Natural killer cell treated with Interleukin-12 subunit alpha and Interleukin-12 subunit beta and Interleukin-15 and Interleukin-18, amount 100 ng/mL, for 72 hours (primary cell): ENCODE measurements at regions not wholly inside any gene's neighbourhood (a gene's known extent, or its start where the extent isn't known, plus 50 kb on each side); places are given as distances from the start of the nearest gene placed in this dataset.

Source experiments
- ATAC-seq, 2 donors: fragments of 150-1000 bp; cut with Tn5 transposase in 1 of 2; sonication (Bioruptor Pico), chemical (Tn5 transposase) in 1 of 2; 2 replicates each; pipeline ENCODE4 v1.10.0; 2021
- DNase-seq: peaks from one replicate; pipeline ENCODE4 v3.0.0; 2022; ENCODE audit warnings: low spot score
- H3K27ac Mint-ChIP-seq, 2 donors: 1 replicate in 1 of 2; 2 replicates in 1 of 2; pipeline ENCODE4 v1.8.0; 2022; ENCODE audit warnings: mixed read lengths in 2 of 2, mild to moderate bottlenecking in 1 of 2, moderate library complexity in 1 of 2
- H3K27me3 Mint-ChIP-seq, 2 donors: 1 replicate in 1 of 2; 2 replicates in 1 of 2; pipeline ENCODE4 v1.8.0; 2022; ENCODE audit warnings: mixed read lengths in 2 of 2
- H3K36me3 Mint-ChIP-seq: one replicate; pipeline ENCODE4 v1.8.0; 2022; ENCODE audit warnings: mixed read lengths
- H3K4me1 Mint-ChIP-seq, 2 donors: 1 replicate in 1 of 2; 2 replicates in 1 of 2; pipeline ENCODE4 v1.8.0; 2022; ENCODE audit warnings: low read depth in 2 of 2, mixed read lengths in 2 of 2, mild to moderate bottlenecking in 1 of 2
- H3K4me3 Mint-ChIP-seq: one replicate; pipeline ENCODE4 v1.8.0; 2022; ENCODE audit warnings: mixed read lengths
- H3K9me3 Mint-ChIP-seq: 2 replicates; pipeline ENCODE4 v1.8.0; 2022; ENCODE audit warnings: mixed read lengths

DNA sequence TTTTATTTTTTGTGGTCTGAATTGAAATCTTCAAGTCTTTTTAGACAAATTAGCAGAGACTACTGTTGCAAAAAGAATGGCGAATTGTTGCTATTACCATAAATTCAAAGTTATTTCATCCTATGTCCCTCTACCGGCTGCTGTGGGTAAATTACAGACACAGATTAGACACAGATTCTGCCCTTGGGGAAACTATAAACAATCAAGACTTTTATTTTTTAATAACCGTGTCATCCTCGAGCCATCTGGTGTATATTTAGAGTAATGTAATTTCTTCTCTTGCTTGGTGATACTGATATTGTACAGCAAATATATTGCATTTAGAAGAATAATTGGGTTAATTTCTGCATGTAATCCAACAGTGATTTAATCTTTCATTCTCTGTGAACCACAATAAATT, 228.0 kb upstream of the ADAMTSL1 start:
- ATAC-seq (no peak), DNase-seq (no peak)
- H3K27me3 Mint-ChIP-seq: peaks cover 6 to 30% of the 10 kb centered on the region in 2 donors
- peaks cover 7% of the 10 kb centered on the region for H3K36me3 Mint-ChIP-seq
- H3K4me1 Mint-ChIP-seq: peaks cover 0 to 5% of the 10 kb centered on the region in 2 donors
- no peak overlapping the region for H3K4me3 Mint-ChIP-seq
- no peak overlapping the region for H3K27ac Mint-ChIP-seq
- peaks cover 15% of the 10 kb centered on the region for H3K9me3 Mint-ChIP-seq

- DNase-seq (no peak), ATAC-seq (no peak)
- H3K4me3 Mint-ChIP-seq: no peak overlapping the region
- no peaks in the 10 kb centered on the region for H3K4me1 Mint-ChIP-seq
- peaks cover 0 to 5% of the 10 kb centered on the region in 2 donors for H3K27me3 Mint-ChIP-seq
- H3K36me3 Mint-ChIP-seq: no peaks in the 10 kb centered on the region
- no peaks in the 10 kb centered on the region for H3K9me3 Mint-ChIP-seq
- H3K27ac Mint-ChIP-seq: no peak overlapping the region
These were observed 223.9 kb upstream of the ADAMTSL1 start for GRCh38 chr9:18250053-18250452.

DNA sequence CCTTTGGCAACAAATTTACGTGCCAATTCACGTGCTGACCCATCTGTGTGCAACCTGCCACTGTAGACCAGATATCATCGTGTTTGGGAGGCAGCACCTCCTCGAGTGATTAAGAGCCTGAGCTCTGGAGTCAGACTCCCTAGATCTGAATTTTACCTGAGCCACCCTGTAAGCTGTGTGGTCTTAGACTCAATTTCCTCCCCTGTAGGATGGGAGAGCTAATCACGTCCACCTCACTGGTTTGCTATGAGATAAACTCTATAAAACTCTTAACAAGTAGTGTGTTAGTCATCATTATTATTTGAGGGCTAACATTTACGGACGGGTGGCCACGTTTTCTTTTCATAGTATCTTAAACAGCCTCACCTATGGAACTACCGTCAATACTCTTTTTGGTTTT, 220.0 kb upstream of the ADAMTSL1 start:
- no peak overlapping the region for H3K4me3 Mint-ChIP-seq
- no peaks in the 10 kb centered on the region for H3K4me1 Mint-ChIP-seq
- no peaks in the 10 kb centered on the region for H3K9me3 Mint-ChIP-seq

DNA sequence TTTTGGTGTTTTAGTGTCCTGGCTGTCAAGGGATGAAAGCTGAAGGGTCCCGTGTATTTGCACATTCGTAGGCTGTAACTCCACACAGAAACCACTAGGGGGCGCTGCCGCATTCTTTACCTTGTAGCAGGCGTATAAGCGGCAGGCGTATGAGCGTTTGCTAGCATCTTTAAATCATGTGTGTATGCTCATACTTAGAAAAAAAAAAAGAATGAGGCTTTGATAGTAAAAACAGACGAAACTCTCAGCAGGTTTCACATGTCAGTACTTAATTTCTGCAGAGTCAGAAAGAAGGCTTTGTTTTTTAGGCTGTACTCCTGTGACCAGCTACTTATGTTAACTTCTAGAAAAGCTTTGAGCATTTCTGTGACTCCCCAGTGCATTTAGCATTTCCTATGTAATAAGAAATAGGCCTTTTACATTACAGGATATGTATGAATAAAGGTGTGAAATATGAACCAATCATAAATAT, 218.8 kb upstream of the ADAMTSL1 start:
- Mint-ChIP-seq H3K4me3 (no peak overlapping the region), H3K36me3 (no peaks in the 10 kb centered on the region), H3K27ac (no peak overlapping the region), H3K27me3 (peaks cover 6 to 12% of the 10 kb centered on the region in 2 donors), H3K9me3 (no peaks in the 10 kb centered on the region), H3K4me1 (no peaks in the 10 kb centered on the region)
- ATAC-seq (peak; percentile 71 to 74), DNase-seq (peak; percentile 64)

More for the DNA sequence above, 220.0 kb upstream of the ADAMTSL1 start:
- DNase-seq: no peak
- Mint-ChIP-seq H3K27me3 (peaks cover 7 to 9% of the 10 kb centered on the region in 2 donors), H3K27ac (no peak overlapping the region), H3K36me3 (no peaks in the 10 kb centered on the region)
- no peak for ATAC-seq

DNA sequence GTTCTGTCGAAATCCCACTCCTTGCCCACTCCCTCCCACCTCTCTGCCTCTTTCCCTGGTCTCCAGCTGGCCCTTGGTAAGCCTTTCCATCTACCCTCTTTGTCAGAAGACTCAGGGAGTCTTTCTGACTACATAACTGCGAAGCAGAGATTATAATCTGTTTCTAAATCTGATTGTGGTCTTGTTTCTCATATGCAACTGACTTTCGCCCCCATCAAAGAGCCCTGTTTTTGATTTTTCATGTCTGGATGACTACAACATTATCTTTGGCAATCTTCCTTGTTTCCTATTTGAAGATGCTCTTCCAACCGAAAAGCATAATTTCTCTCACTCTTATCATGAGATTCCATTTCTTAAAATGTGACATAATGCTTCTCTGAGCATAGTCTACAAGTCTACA, 218.2 kb upstream of the ADAMTSL1 start:
- DNase-seq (no peak), ATAC-seq (no peak)
- H3K4me3 Mint-ChIP-seq: no peak overlapping the region
- H3K36me3 Mint-ChIP-seq: no peaks in the 10 kb centered on the region
- H3K4me1 Mint-ChIP-seq: no peaks in the 10 kb centered on the region
- H3K27me3 Mint-ChIP-seq: peaks cover 6 to 13% of the 10 kb centered on the region in 2 donors
- no peak overlapping the region for H3K27ac Mint-ChIP-seq
- H3K9me3 Mint-ChIP-seq: no peaks in the 10 kb centered on the region

GRCh38 chr9:18256568-18256967, 217.4 kb upstream of the ADAMTSL1 start:
- DNase-seq: no peak
- Mint-ChIP-seq H3K27ac (no peak overlapping the region), H3K9me3 (no peaks in the 10 kb centered on the region), H3K36me3 (no peaks in the 10 kb centered on the region), H3K27me3 (peaks cover 6 to 13% of the 10 kb centered on the region in 2 donors), H3K4me3 (no peak overlapping the region), H3K4me1 (no peaks in the 10 kb centered on the region)
- no peak for ATAC-seq

- ATAC-seq: no peak
- no peak overlapping the region for H3K27ac Mint-ChIP-seq
- no peaks in the 10 kb centered on the region for H3K36me3 Mint-ChIP-seq
- H3K27me3 Mint-ChIP-seq: peaks cover 6 to 13% of the 10 kb centered on the region in 2 donors
- no peak overlapping the region for H3K4me3 Mint-ChIP-seq
- no peaks in the 10 kb centered on the region for H3K4me1 Mint-ChIP-seq
- H3K9me3 Mint-ChIP-seq: no peaks in the 10 kb centered on the region
- DNase-seq: no peak
These were observed 213.4 kb upstream of the ADAMTSL1 start for GRCh38 chr9:18260521-18260920.

- no peak for ATAC-seq
- no peak for DNase-seq
- H3K27ac Mint-ChIP-seq: no peak overlapping the region
- no peaks in the 10 kb centered on the region for H3K36me3 Mint-ChIP-seq
- peaks cover 0 to 8% of the 10 kb centered on the region in 2 donors for H3K27me3 Mint-ChIP-seq
- H3K4me3 Mint-ChIP-seq: no peak overlapping the region
- H3K9me3 Mint-ChIP-seq: no peaks in the 10 kb centered on the region
- no peaks in the 10 kb centered on the region for H3K4me1 Mint-ChIP-seq
These were observed 212.8 kb upstream of the ADAMTSL1 start for GRCh38 chr9:18261181-18261580.

- Mint-ChIP-seq H3K36me3 (no peaks in the 10 kb centered on the region), H3K9me3 (no peaks in the 10 kb centered on the region), H3K27me3 (peaks cover 0 to 8% of the 10 kb centered on the region in 2 donors), H3K4me1 (no peaks in the 10 kb centered on the region), H3K27ac (no peak overlapping the region), H3K4me3 (no peak overlapping the region)
- ATAC-seq (no peak), DNase-seq (no peak)
These were observed 210.6 kb upstream of the ADAMTSL1 start for GRCh38 chr9:18263377-18263776.

- Mint-ChIP-seq H3K27ac (no peak overlapping the region), H3K36me3 (no peaks in the 10 kb centered on the region), H3K4me3 (no peak overlapping the region), H3K4me1 (no peaks in the 10 kb centered on the region), H3K27me3 (no peaks in the 10 kb centered on the region), H3K9me3 (peaks cover 3% of the 10 kb centered on the region)
- ATAC-seq (no peak), DNase-seq (no peak)
These were observed 205.6 kb upstream of the ADAMTSL1 start for GRCh38 chr9:18268381-18268780.

GRCh38 chr9:18269561-18269960, 204.4 kb upstream of the ADAMTSL1 start:
- no peak for ATAC-seq
- DNase-seq: no peak
- Mint-ChIP-seq H3K4me3 (no peak overlapping the region), H3K4me1 (no peaks in the 10 kb centered on the region), H3K36me3 (no peaks in the 10 kb centered on the region), H3K27ac (no peak overlapping the region), H3K27me3 (no peaks in the 10 kb centered on the region), H3K9me3 (peaks cover 7% of the 10 kb centered on the region)

- no peak overlapping the region for H3K27ac Mint-ChIP-seq
These were observed 199.3 kb upstream of the ADAMTSL1 start for GRCh38 chr9:18274693-18275092.

GRCh38 chr9:18275313-18275990, 198.5 kb upstream of the ADAMTSL1 start:
- no peak overlapping the region for H3K4me3 Mint-ChIP-seq
- peaks cover 6% of the 10 kb centered on the region for H3K36me3 Mint-ChIP-seq
- ATAC-seq (no peak), DNase-seq (no peak)
- H3K27ac Mint-ChIP-seq: no peak overlapping the region
- no peaks in the 10 kb centered on the region for H3K4me1 Mint-ChIP-seq
- H3K27me3 Mint-ChIP-seq: no peaks in the 10 kb centered on the region
- peaks cover 9% of the 10 kb centered on the region for H3K9me3 Mint-ChIP-seq

More at GRCh38 chr9:18274693-18275092, 199.3 kb upstream of the ADAMTSL1 start:
- DNase-seq: no peak
- Mint-ChIP-seq H3K27me3 (no peaks in the 10 kb centered on the region), H3K4me3 (no peak overlapping the region), H3K4me1 (no peaks in the 10 kb centered on the region), H3K9me3 (peaks cover 9% of the 10 kb centered on the region), H3K36me3 (peaks cover 6% of the 10 kb centered on the region)
- ATAC-seq: no peak

- ATAC-seq (no peak), DNase-seq (no peak)
- Mint-ChIP-seq H3K27ac (no peak overlapping the region), H3K27me3 (peaks cover 0 to 5% of the 10 kb centered on the region in 2 donors), H3K36me3 (peaks cover 12% of the 10 kb centered on the region), H3K4me1 (no peaks in the 10 kb centered on the region), H3K4me3 (no peak overlapping the region), H3K9me3 (peaks cover 5% of the 10 kb centered on the region)
These were observed 192.7 kb upstream of the ADAMTSL1 start for GRCh38 chr9:18281291-18281690.

- Mint-ChIP-seq H3K4me1 (no peaks in the 10 kb centered on the region), H3K27me3 (no peaks in the 10 kb centered on the region), H3K27ac (no peak overlapping the region), H3K4me3 (no peak overlapping the region), H3K36me3 (no peaks in the 10 kb centered on the region), H3K9me3 (peaks cover 8% of the 10 kb centered on the region)
- ATAC-seq: no peak
- no peak for DNase-seq
These were observed 179.7 kb upstream of the ADAMTSL1 start for GRCh38 chr9:18294229-18294628.
